ENCODE measurements at regions not wholly inside any gene's neighbourhood (a gene's known extent, or its start where the extent isn't known, plus 50 kb on each side); places are given as distances from the start of the nearest gene placed in this dataset.

GRCh38 chr10:8401531-8401930 is 347.0 kb downstream of the GATA3 start:
- no peak for DNase-seq
- Mint-ChIP-seq H3K9me3 (ENCODE audit: unreplicated experiment) (no peaks in the 10 kb centered on the region), H3K27ac (ENCODE audit: unreplicated experiment) (no peak overlapping the region), H3K27me3 (ENCODE audit: insufficient read depth, unreplicated experiment) (no peaks in the 10 kb centered on the region), H3K4me1 (ENCODE audit: low read depth, unreplicated experiment) (peaks cover 7% of the 10 kb centered on the region), H3K4me3 (ENCODE audit: unreplicated experiment) (no peak overlapping the region), H3K36me3 (ENCODE audit: insufficient read depth, unreplicated experiment) (no peaks in the 10 kb centered on the region)
- ChIA-PET CTCF (no interaction called here), POLR2A (no interaction called here)
- TF ChIP-seq CTCF (IDR thresholded peaks at IDR 0.05; ENCODE audit: insufficient read depth in 1 of 2, low read depth in 1 of 2, low read length in 1 of 2, severe bottlenecking in 1 of 2, unreplicated experiment in 1 of 2), result no peak
- Histone ChIP-seq H3K36me3 (ENCODE audit: control insufficient read depth, insufficient read depth, low read length) (no peaks in the 10 kb centered on the region), H3K4me1 (peaks cover 17% of the 10 kb centered on the region), H3K9me3 (no peaks in the 10 kb centered on the region), H3K4me3 (ENCODE audit: low read depth, low read length) (no peak overlapping the region), H3K27me3 (replicated peaks; ENCODE audit: control insufficient read depth, insufficient read depth, low read length) (no peaks in the 10 kb centered on the region)
- intact Hi-C loops (cut with micrococcal nuclease; ENCODE audit: unreplicated experiment), result no loop called here
- no TSS peak for BruUV-seq (replicated peaks)

- Mint-ChIP-seq H3K4me1 (ENCODE audit: low read depth, unreplicated experiment) (peaks cover 14% of the 10 kb centered on the region), H3K36me3 (ENCODE audit: insufficient read depth, unreplicated experiment) (no peaks in the 10 kb centered on the region), H3K4me3 (ENCODE audit: unreplicated experiment) (no peak overlapping the region), H3K27ac (ENCODE audit: unreplicated experiment) (no peak overlapping the region), H3K9me3 (ENCODE audit: unreplicated experiment) (no peaks in the 10 kb centered on the region), H3K27me3 (ENCODE audit: insufficient read depth, unreplicated experiment) (no peaks in the 10 kb centered on the region)
- no peak for DNase-seq
- Histone ChIP-seq H3K9me3 (no peaks in the 10 kb centered on the region), H3K4me1 (peaks cover 27% of the 10 kb centered on the region), H3K36me3 (ENCODE audit: control insufficient read depth, insufficient read depth, low read length) (no peaks in the 10 kb centered on the region), H3K27me3 (replicated peaks; ENCODE audit: control insufficient read depth, insufficient read depth, low read length) (no peaks in the 10 kb centered on the region), H3K4me3 (ENCODE audit: low read depth, low read length) (no peak overlapping the region)
- TF ChIP-seq CTCF (IDR thresholded peaks at IDR 0.05; ENCODE audit: insufficient read depth in 1 of 2, low read depth in 1 of 2, low read length in 1 of 2, severe bottlenecking in 1 of 2, unreplicated experiment in 1 of 2), result no peak
- intact Hi-C loops (cut with micrococcal nuclease; ENCODE audit: unreplicated experiment), result no loop called here
- BruUV-seq (replicated peaks), result no TSS peak
- ChIA-PET POLR2A (interaction anchor here (0.5 kb wide), 1 partner anchor 342 kb away, joined by 4 read pairs; no protein-coding TSS in a partner anchor), CTCF (interaction anchor here (0.6 kb wide), 1 partner anchor 115 kb away, joined by 3 read pairs; no protein-coding TSS in a partner anchor)
Measured at GRCh38 chr10:8402576-8402975, 348.1 kb downstream of the GATA3 start.

- peaks cover 40% of the 10 kb centered on the region for H3K4me1 ChIP-seq
- ChIA-PET CTCF (interaction anchor here (0.7 kb wide), 1 partner anchor 268 kb away, joined by 3 read pairs; no protein-coding TSS in a partner anchor), POLR2A (no interaction called here)
- TF ChIP-seq CTCF (IDR thresholded peaks at IDR 0.05; ENCODE audit: insufficient read depth in 1 of 2, low read depth in 1 of 2, low read length in 1 of 2, severe bottlenecking in 1 of 2, unreplicated experiment in 1 of 2), result peak; percentile 44 to 57
- Mint-ChIP-seq H3K4me3 (ENCODE audit: unreplicated experiment) (no peak overlapping the region), H3K9me3 (ENCODE audit: unreplicated experiment) (no peaks in the 10 kb centered on the region), H3K4me1 (ENCODE audit: low read depth, unreplicated experiment) (peaks cover 21% of the 10 kb centered on the region), H3K36me3 (ENCODE audit: insufficient read depth, unreplicated experiment) (no peaks in the 10 kb centered on the region), H3K27ac (ENCODE audit: unreplicated experiment) (no peak overlapping the region), H3K27me3 (ENCODE audit: insufficient read depth, unreplicated experiment) (no peaks in the 10 kb centered on the region)
- no TSS peak for BruUV-seq (replicated peaks)
- peak in 1 of 2 experiments; percentile 49 for DNase-seq
- no peaks in the 10 kb centered on the region for H3K27me3 ChIP-seq (replicated peaks; ENCODE audit: control insufficient read depth, insufficient read depth, low read length)
- H3K36me3 ChIP-seq (ENCODE audit: control insufficient read depth, insufficient read depth, low read length), result no peaks in the 10 kb centered on the region
- H3K9me3 ChIP-seq, result no peaks in the 10 kb centered on the region
- H3K4me3 ChIP-seq (ENCODE audit: low read depth, low read length), result no peak overlapping the region
- intact Hi-C loops (cut with micrococcal nuclease; ENCODE audit: unreplicated experiment), result no loop called here
Measured at GRCh38 chr10:8403711-8404371, 349.4 kb downstream of the GATA3 start.
